ENCODE measurements at regions not wholly inside any gene's neighbourhood (a gene's known extent, or its start where the extent isn't known, plus 50 kb on each side); places are given as distances from the start of the nearest gene placed in this dataset.

DNA sequence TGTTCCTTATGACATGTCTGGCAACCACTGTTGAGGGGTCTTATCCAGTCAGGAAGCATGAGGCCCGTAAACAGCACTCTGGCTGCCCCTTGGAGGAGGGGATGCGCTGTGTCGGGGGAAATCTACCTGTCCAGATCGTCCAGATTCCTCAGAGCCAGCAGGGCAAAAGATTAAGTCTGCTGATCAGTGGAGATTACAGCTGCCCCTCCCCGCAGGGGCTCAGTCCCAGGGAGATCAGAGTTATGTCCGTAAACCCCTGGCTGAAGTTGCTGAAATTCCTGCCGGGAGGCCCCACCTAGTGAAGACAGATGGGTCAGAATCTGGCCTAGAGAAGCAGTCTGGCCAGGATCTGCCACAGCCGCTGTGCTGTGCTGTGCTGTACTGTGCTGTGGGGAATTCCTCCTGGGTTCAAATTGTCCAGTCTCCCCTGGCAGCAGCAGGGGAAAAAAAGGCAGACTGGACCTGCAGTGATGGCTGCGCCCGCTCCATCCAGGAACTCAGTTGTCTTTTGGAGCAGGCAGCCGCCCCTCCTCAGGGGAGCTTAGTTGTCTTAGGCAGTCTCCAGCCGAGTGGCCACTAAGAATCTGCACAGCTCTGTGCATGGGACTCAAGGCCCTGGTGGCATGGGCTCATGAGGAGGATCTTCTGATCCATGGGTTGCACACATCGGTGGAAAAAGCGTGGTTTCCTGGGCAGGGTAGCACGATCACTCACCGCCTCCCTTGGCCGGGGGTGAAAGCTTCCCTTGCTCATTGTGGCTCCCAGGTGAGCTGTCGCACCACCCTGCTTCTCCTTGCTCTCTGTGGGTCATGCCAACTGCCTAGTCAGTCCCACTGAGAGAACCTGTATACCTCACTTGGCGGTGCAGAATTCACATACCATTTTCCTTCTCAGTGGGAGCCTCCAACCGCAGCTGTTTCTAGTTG lies 1368.8 kb upstream of the ADGRB3 start:
- Histone ChIP-seq H3K27me3 (replicated peaks; ENCODE audit: insufficient read depth) (no peaks in the 10 kb centered on the region), H3K27ac (no peak overlapping the region), H3K36me3 (no peaks in the 10 kb centered on the region), H3K4me3 (no peak overlapping the region), H3K4me1 (replicated peaks) (no peaks in the 10 kb centered on the region), H3K9me3 (no peaks in the 10 kb centered on the region)
- WGBS: 75% methylated on average over 20 of the region's 20 CpGs
- TF ChIP-seq, protein P1, sequence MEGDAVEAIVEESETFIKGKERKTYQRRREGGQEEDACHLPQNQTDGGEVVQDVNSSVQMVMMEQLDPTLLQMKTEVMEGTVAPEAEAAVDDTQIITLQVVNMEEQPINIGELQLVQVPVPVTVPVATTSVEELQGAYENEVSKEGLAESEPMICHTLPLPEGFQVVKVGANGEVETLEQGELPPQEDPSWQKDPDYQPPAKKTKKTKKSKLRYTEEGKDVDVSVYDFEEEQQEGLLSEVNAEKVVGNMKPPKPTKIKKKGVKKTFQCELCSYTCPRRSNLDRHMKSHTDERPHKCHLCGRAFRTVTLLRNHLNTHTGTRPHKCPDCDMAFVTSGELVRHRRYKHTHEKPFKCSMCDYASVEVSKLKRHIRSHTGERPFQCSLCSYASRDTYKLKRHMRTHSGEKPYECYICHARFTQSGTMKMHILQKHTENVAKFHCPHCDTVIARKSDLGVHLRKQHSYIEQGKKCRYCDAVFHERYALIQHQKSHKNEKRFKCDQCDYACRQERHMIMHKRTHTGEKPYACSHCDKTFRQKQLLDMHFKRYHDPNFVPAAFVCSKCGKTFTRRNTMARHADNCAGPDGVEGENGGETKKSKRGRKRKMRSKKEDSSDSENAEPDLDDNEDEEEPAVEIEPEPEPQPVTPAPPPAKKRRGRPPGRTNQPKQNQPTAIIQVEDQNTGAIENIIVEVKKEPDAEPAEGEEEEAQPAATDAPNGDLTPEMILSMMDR (IDR thresholded peaks at IDR 0.05): no peak
- TF ChIP-seq POLR2A (IDR thresholded peaks at IDR 0.05): no peak
- TF ChIP-seq POLR2AphosphoS5 (IDR thresholded peaks at IDR 0.05): no peak
- no peak for DNase-seq (ENCODE audit: low spot score)
- intact Hi-C loops (cut with DNase I): no loop called here

DNA sequence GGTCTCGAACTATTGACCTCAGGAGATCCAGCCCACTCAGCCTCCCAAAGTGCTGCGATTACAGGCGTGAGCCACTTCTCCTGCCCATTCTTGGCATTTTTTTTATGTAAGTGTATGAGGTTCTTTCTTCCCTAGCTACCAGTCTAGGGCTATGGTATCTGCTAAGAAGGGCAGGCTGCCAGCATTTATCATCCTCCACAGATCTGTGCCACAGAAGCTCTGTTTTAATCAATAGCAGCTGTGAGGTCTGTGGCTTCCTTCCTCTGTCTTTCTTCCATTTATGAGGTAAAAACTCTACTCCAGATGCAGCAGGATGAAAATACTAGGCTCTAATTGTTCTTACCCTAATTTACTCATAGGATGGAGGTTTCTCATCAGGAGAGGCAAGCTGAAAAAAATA lies 1382.4 kb upstream of the ADGRB3 start:
- intact Hi-C loops (cut with DNase I): no loop called here
- Histone ChIP-seq H3K36me3 (no peaks in the 10 kb centered on the region), H3K4me3 (no peak overlapping the region), H3K4me1 (replicated peaks) (no peaks in the 10 kb centered on the region), H3K27ac (no peak overlapping the region), H3K9me3 (no peaks in the 10 kb centered on the region), H3K27me3 (replicated peaks; ENCODE audit: insufficient read depth) (no peaks in the 10 kb centered on the region)
- WGBS: 83% methylated on average over 3 of the region's 3 CpGs
- no peak for DNase-seq (ENCODE audit: low spot score)
- TF ChIP-seq POLR2A (IDR thresholded peaks at IDR 0.05) (no peak), POLR2AphosphoS5 (IDR thresholded peaks at IDR 0.05) (no peak)
- TF ChIP-seq, protein P1 (IDR thresholded peaks at IDR 0.05): no peak

DNA sequence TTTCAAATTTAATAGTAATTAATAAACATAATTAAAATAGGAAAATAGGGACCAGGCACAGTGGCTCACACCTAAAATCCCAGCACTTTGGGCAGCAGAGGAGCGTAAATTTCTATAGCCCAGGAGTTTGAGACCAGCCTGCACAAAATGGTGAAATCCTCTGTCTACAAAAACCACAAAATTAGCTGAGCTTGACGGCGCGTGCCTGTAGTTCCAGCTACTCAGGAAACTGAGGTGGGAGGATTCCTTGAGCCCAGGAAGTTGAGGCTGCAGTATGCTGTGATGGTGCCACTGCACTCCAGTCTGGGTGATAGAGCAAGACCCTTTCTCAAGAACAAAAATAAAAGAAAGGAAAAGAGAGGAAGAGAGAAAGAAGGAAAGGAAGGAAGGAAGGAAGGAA lies 1387.0 kb upstream of the ADGRB3 start:
- H3K4me1 ChIP-seq (replicated peaks): no peaks in the 10 kb centered on the region
- 80% methylated on average over 4 of the region's 4 CpGs for WGBS
- no peak overlapping the region for H3K4me3 ChIP-seq
- H3K27me3 ChIP-seq (replicated peaks; ENCODE audit: insufficient read depth): no peaks in the 10 kb centered on the region
- TF ChIP-seq, protein P1 (IDR thresholded peaks at IDR 0.05): no peak
- no peaks in the 10 kb centered on the region for H3K9me3 ChIP-seq
- H3K27ac ChIP-seq: no peak overlapping the region
- intact Hi-C loops (cut with DNase I): no loop called here
- DNase-seq (ENCODE audit: low spot score): no peak
- H3K36me3 ChIP-seq: no peaks in the 10 kb centered on the region

DNA sequence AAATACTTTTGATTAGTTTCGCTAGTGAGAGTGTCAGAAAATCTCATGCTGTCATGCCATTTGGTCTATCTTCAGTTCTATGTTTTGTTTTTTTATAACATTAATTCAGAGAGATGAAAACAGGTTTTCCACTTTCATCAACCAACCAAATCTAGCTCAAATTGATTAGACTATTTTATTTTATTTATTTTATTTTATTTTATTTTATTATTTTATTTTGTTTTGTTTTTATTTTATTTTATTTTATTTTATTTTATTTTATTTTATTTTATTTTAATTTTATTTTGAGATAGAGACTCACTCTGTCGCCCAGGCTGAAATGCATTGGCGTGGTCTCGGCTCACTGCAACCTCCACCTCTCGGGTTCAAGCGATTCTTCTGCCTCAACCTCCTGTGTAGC lies 1391.0 kb upstream of the ADGRB3 start:
- no peak overlapping the region for H3K4me3 ChIP-seq
- H3K27me3 ChIP-seq (replicated peaks; ENCODE audit: insufficient read depth): no peaks in the 10 kb centered on the region
- TF ChIP-seq, protein P1 (IDR thresholded peaks at IDR 0.05): no peak
- no peak for TF ChIP-seq POLR2A (IDR thresholded peaks at IDR 0.05)
- TF ChIP-seq POLR2AphosphoS5 (IDR thresholded peaks at IDR 0.05): no peak
- H3K27ac ChIP-seq: no peak overlapping the region
- no peak for DNase-seq (ENCODE audit: low spot score)
- no peaks in the 10 kb centered on the region for H3K36me3 ChIP-seq
- intact Hi-C loops (cut with DNase I): no loop called here
- WGBS: 93% methylated on average over 6 of the region's 6 CpGs
- no peaks in the 10 kb centered on the region for H3K4me1 ChIP-seq (replicated peaks)
- no peaks in the 10 kb centered on the region for H3K9me3 ChIP-seq

DNA sequence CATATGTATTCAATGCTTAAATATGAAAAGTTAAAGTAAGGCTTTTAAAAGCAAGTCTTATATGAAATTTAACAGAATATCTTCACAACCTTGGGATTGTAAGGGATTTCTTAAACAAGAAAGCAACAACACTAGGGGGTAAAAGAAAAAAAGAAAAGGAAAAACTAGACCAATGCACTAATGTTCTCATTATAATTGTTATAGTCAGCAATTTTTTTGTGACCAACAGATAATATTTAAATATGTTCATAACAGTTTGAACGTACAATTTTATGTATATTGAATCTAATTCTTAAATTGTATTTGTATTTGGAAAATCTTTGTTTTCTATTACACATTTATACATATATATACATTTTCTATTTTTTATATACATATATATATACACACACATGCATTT lies 1397.8 kb upstream of the ADGRB3 start:
- Histone ChIP-seq H3K9me3 (no peaks in the 10 kb centered on the region), H3K27me3 (replicated peaks; ENCODE audit: insufficient read depth) (no peaks in the 10 kb centered on the region), H3K36me3 (no peaks in the 10 kb centered on the region), H3K4me3 (no peak overlapping the region), H3K27ac (no peak overlapping the region), H3K4me1 (replicated peaks) (no peaks in the 10 kb centered on the region)
- no peak for DNase-seq (ENCODE audit: low spot score)
- no peak for TF ChIP-seq POLR2A (IDR thresholded peaks at IDR 0.05)
- no peak for TF ChIP-seq POLR2AphosphoS5 (IDR thresholded peaks at IDR 0.05)
- TF ChIP-seq, protein P1 (IDR thresholded peaks at IDR 0.05): no peak
- 88% methylated on average over 1 of the region's 1 CpG for WGBS
- intact Hi-C loops (cut with DNase I): no loop called here

All from prostate gland (tissue), 2 donors.